ENCODE measurements at regions not wholly inside any gene's neighbourhood (a gene's known extent, or its start where the extent isn't known, plus 50 kb on each side); places are given as distances from the start of the nearest gene placed in this dataset.
A peak's percentile ranks its signal among the peaks of the same experiment; 100 is the strongest.

DNA sequence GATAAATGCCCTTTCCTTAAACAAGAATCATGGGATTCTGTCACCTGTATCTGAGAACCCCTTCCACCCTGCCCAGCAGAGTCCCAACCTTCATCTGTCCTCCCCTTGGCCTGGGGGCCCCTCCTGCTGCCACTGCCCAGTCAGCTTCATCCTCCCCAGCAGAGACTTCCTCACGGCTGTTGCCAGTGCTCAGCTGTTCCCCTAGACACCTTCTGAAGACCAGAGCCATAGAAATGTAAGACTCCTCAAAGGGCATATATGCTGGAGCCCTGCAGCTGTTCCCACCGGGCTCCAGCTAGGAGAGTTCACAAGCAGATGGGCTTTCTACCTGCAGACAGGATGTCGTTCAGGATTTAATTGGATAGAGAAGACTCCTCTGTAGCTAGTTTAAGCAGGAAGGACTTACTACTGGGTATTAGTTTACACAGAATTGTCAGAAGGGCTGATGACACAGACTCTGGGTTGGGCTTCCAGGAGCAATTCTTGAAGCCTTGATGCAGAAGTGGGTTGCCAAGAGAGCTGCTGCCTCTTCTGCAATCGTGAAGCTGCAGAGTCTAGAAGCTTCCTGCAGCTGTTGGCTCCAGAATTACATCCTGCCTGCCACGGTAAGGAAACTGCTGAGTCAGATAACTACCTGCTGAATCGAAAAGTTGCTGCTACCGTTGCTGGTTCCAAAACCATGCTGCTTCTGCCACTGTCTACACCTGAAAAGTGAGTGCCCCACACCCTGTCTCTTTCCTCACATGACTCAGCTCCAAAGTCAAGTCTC lies 57.1 kb upstream of the MLN start:
- intact Hi-C loops (cut with micrococcal nuclease) = loop anchor here (2.0 to 5.0 kb wide), 3 partner anchors 20 to 74 kb away; partner anchors contain the start of gene LEMD2
- peaks cover 70% of the 10 kb centered on the region for H3K4me1 Mint-ChIP-seq (ENCODE audit: low read depth)
- peak; percentile 51 for DNase-seq (ENCODE audit: low spot score)
- peak overlapping the region; percentile 36 for H3K27ac Mint-ChIP-seq
- peaks cover 2% of the 10 kb centered on the region for H3K27me3 Mint-ChIP-seq (ENCODE audit: insufficient read depth)
- H3K4me3 Mint-ChIP-seq = peak overlapping the region; percentile 13
- peaks cover 15% of the 10 kb centered on the region for H3K9me3 Mint-ChIP-seq
- peaks cover 6% of the 10 kb centered on the region for H3K36me3 Mint-ChIP-seq (ENCODE audit: low read depth)

DNA sequence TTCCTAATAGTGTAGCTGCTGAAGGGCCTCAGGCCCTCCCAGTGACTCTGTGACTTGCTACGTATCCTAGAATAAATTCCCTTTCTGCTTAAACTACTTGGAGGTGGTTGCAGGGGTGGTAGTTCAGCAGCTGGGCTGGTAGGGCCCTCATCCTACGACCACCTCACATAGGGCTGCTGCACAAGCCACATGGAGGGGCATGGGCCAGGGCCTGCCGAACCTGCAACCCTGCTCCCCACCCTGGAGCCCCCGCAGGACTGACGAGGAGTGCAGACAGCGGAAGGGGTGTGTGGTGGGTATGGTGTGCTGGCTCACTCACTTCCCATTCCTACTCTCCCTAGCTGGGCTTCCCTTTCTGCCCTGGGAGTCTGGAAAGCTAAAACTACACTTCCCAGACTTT lies 56.2 kb upstream of the MLN start:
- Mint-ChIP-seq H3K4me1 (ENCODE audit: low read depth) (peaks cover 75% of the 10 kb centered on the region), H3K9me3 (peaks cover 7% of the 10 kb centered on the region), H3K4me3 (no peak overlapping the region), H3K27me3 (ENCODE audit: insufficient read depth) (peaks cover 2% of the 10 kb centered on the region), H3K27ac (no peak overlapping the region), H3K36me3 (ENCODE audit: low read depth) (peaks cover 5% of the 10 kb centered on the region)
- intact Hi-C loops (cut with micrococcal nuclease) = loop anchor here (2.0 to 5.0 kb wide), 3 partner anchors 19 to 73 kb away; partner anchors contain the start of gene LEMD2
- no peak for DNase-seq (ENCODE audit: low spot score)

DNA sequence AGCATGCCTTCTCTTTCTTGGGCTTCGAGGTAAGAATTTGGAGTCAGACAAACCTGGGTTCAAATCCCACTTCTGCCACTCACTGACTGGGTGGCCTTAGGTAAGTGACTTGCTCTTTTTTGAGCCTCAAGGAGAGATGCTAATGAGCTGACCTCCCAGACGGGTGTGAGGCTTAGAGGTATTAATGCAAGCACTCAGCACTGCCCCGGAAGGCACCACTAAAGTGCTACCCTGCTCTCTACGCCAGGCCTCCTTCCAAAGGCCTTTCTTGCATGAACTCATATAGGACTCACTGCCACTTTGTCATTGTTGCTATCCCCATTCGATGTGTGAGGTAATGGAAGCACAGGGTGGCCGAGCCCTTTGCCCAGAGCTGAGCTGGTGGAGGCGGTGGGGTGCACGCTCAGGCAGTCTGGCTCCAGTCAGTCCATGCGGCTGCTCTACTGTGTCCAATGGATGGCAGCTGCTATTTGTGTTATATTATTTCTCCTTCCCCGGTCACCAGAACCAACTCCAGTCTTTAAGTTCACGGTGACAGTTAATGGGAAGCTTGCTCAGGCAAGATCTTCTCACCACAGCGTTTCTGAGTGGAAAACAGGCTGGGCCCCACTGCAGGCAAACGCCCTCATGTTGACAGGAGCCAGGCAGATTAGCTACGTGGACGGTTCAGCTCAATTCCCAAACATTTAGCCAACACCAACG lies 55.2 kb upstream of the MLN start:
- H3K4me1 Mint-ChIP-seq (ENCODE audit: low read depth) = peaks cover 68% of the 10 kb centered on the region
- intact Hi-C loops (cut with micrococcal nuclease) = no loop called here
- H3K36me3 Mint-ChIP-seq (ENCODE audit: low read depth) = peaks cover 1% of the 10 kb centered on the region

DNA sequence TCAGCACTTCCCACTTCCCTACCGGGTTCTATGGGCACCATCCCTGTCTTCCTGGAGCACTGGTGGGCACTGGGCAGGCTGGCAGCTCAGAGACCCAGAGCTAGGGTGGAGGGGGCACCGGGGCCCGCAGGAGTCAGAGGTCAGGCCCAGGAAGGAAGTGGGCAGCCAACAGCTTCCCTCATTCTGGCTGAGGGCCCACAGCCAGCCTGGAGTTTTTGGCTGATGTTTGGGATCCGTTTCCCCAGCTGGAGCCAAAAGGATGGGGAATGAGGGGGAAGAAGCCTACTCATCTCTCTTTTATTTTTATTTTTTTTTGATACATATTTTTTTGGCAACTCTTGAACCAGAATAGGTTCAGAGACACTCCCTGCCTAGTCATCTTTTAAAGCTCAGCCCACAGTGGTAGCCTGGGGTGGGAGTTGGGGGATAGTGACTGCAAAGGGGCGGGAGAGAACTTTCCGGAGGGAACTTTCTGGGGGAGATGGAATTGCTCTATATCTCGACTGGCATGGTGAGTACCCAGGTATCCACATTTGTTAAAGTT lies 54.2 kb upstream of the MLN start:
- Mint-ChIP-seq H3K4me3 (no peak overlapping the region), H3K27me3 (ENCODE audit: insufficient read depth) (peaks cover 7% of the 10 kb centered on the region), H3K36me3 (ENCODE audit: low read depth) (no peaks in the 10 kb centered on the region), H3K9me3 (no peaks in the 10 kb centered on the region), H3K27ac (no peak overlapping the region), H3K4me1 (ENCODE audit: low read depth) (peaks cover 59% of the 10 kb centered on the region)
- intact Hi-C loops (cut with micrococcal nuclease) = no loop called here
- DNase-seq (ENCODE audit: low spot score) = no peak

More for the DNA sequence above, 55.2 kb upstream of the MLN start:
- no peak overlapping the region for H3K4me3 Mint-ChIP-seq
- no peak for DNase-seq (ENCODE audit: low spot score)
- no peak overlapping the region for H3K27ac Mint-ChIP-seq
- peaks cover 8% of the 10 kb centered on the region for H3K27me3 Mint-ChIP-seq (ENCODE audit: insufficient read depth)
- H3K9me3 Mint-ChIP-seq = peaks cover 2% of the 10 kb centered on the region

DNA sequence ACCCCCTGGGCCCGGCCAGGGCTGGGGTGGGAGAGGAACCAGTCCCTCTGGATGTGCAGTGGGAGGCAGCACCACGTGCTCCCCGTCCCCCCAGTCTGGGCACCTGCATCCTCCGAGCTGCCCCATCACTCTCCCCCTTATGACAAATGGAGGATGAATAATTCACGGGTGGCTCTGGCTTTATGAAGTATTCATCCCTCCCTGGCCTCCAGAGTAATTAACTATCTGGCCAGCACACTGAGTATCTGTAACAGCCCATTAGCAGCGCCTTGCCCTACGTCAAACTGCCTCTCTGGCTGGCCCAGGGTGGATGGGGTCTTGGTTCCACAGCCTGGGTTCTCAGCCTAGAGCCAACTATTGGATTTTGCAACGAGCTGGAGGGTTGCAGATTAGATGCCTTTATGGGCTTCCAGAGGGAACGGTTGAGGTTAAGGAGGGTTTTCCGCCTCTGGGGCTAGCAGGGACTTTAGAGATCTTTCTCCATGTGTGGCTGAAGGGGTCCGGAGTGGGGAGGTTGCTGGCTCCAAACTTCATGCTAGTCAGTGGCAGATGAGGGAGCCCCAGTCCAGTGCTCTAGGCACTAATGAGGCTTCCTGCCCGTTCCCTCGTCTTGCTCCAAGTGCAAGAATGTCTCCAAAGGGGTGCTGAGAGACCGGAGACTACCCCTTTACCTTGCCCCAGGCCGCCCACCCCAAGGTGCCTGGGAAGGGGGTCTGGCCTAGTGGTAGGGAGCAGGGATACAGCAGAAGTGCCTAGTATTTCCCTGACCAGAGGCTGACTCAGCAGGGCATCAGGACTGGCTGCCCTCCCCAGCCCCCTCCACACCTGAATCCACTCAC lies 53.5 kb upstream of the MLN start:
- no peaks in the 10 kb centered on the region for H3K36me3 Mint-ChIP-seq (ENCODE audit: low read depth)
- peak overlapping the region; percentile 23 for H3K27ac Mint-ChIP-seq
- peaks cover 55% of the 10 kb centered on the region for H3K4me1 Mint-ChIP-seq (ENCODE audit: low read depth)
- intact Hi-C loops (cut with micrococcal nuclease) = no loop called here
- peaks cover 7% of the 10 kb centered on the region for H3K27me3 Mint-ChIP-seq (ENCODE audit: insufficient read depth)
- H3K4me3 Mint-ChIP-seq = peak overlapping the region; percentile 56
- H3K9me3 Mint-ChIP-seq = no peaks in the 10 kb centered on the region
- DNase-seq (ENCODE audit: low spot score) = no peak

DNA sequence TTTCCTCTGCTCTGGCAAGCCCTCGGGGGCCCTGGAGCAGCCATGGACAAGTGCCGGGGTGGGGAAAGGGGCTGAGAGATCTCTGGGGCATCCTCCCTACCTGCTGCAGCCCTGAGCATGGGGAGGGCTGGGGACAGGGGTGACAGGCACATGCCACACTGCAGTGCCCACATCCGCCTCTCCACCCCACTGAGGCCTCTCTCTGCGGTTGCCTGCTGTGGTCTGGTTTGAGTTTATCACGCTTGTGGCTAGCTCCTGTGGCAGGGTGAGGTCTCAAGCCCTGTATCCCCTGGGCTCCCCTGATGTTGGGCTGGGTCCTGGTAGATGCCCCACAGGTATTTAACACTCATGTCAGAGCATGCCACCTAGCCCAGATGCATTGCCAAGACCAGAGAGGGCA lies 52.9 kb upstream of the MLN start:
- peak overlapping the region; percentile 7 for H3K4me3 Mint-ChIP-seq
- peaks cover 49% of the 10 kb centered on the region for H3K4me1 Mint-ChIP-seq (ENCODE audit: low read depth)

DNA sequence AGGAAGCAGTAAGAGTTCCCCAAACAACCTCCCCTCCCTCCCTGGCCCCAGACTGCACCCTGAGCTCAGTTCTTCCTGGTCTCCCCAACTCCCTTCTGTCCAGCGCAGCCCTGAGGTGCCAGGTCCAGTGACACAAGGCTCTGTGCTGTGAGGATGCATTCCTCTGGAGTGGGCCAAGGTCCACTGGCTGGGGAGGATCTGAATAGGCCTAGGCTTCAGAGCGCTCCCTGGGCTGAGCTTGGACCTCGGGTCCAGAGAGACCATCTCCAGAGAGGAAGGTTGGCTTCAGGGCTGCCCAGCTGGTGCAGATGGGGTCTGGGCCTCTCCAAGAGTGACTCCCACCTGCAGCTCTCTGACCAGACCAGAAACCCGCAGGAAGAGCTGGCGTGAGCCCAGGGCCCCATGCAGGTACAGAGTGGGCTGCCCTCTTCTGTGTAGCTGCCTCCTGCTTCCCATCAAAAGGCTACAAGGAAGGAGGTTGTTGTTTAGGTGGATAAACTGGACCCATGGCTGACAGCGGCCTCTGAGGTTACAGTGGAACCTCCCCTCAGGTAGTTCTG lies 52.3 kb upstream of the MLN start:
- no peak overlapping the region for H3K27ac Mint-ChIP-seq
- H3K27me3 Mint-ChIP-seq (ENCODE audit: insufficient read depth) = peaks cover 7% of the 10 kb centered on the region
- no peaks in the 10 kb centered on the region for H3K36me3 Mint-ChIP-seq (ENCODE audit: low read depth)
- intact Hi-C loops (cut with micrococcal nuclease) = no loop called here
- no peaks in the 10 kb centered on the region for H3K9me3 Mint-ChIP-seq
- no peak overlapping the region for H3K4me3 Mint-ChIP-seq
- peaks cover 43% of the 10 kb centered on the region for H3K4me1 Mint-ChIP-seq (ENCODE audit: low read depth)
- DNase-seq (ENCODE audit: low spot score) = no peak

More for the DNA sequence above, 52.9 kb upstream of the MLN start:
- intact Hi-C loops (cut with micrococcal nuclease) = no loop called here
- Mint-ChIP-seq H3K27me3 (ENCODE audit: insufficient read depth) (peaks cover 7% of the 10 kb centered on the region), H3K9me3 (no peaks in the 10 kb centered on the region), H3K36me3 (ENCODE audit: low read depth) (no peaks in the 10 kb centered on the region), H3K27ac (no peak overlapping the region)
- peak; percentile 71 for DNase-seq (ENCODE audit: low spot score)

DNA sequence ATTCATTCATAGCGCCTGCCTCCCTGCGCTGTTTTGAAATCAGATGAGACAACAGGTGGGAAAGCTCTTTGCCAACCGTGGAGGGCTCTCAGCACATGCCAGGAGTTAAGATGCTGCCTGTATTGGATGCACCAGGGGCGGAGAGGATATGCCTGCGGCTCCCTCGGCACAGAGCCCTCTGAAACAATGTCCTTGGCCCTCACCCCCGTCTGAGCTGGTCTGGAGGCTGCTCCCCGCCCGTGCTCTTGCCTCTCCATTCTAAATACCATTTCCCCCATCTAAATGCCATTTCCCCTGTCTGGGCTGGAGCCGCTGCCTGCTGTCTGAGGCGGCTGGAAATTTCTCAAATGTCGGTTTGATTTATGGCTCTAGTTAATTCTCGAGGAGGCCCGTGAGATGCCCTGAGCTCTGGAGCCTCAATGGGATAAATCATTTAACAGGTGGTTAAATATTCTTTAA lies 50.8 kb upstream of the MLN start:
- DNase-seq (ENCODE audit: low spot score) = no peak
- intact Hi-C loops (cut with micrococcal nuclease) = no loop called here
- H3K9me3 Mint-ChIP-seq = no peaks in the 10 kb centered on the region
- peaks cover 30% of the 10 kb centered on the region for H3K4me1 Mint-ChIP-seq (ENCODE audit: low read depth)
- no peak overlapping the region for H3K27ac Mint-ChIP-seq
- H3K4me3 Mint-ChIP-seq = no peak overlapping the region
- no peaks in the 10 kb centered on the region for H3K36me3 Mint-ChIP-seq (ENCODE audit: low read depth)
- peaks cover 9% of the 10 kb centered on the region for H3K27me3 Mint-ChIP-seq (ENCODE audit: insufficient read depth)

DNA sequence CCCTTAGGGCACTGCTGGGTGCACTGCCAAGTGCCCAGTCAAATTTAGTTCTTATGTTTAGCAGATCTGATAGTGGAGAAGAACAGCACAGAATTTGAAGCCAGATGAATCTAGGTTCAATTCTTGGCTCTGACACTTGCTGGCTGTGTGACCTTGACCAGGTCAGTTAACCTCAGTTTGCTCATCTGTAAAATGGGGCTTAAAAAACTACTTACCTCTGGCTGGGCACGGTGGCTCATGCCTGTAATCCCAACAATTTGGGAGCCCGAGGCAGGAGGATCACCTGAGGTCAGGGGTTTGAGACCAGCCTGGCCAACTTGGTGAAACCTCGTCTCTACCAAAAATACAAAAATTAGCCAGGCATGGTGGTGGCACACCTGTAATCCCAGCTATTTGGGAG lies 49.9 kb upstream of the MLN start:
- DNase-seq (ENCODE audit: low spot score) = no peak

More for the DNA sequence above, 49.9 kb upstream of the MLN start:
- Mint-ChIP-seq H3K4me1 (ENCODE audit: low read depth) (peaks cover 30% of the 10 kb centered on the region), H3K36me3 (ENCODE audit: low read depth) (no peaks in the 10 kb centered on the region), H3K4me3 (no peak overlapping the region), H3K27ac (no peak overlapping the region), H3K9me3 (no peaks in the 10 kb centered on the region), H3K27me3 (ENCODE audit: insufficient read depth) (peaks cover 13% of the 10 kb centered on the region)
- intact Hi-C loops (cut with micrococcal nuclease) = no loop called here

All from activated T-helper 1 cell treated with anti-CD3 and anti-CD28 coated beads, Interleukin-12 subunit alpha, Interleukin-12 subunit beta, Interleukin-2, Interleukin-4 antibody, amounts not matched to agents 30 ng/mL and 10 ng/mL and 1 ng/mL, durations not matched to agents 14 hours and 24 hours and 36 hours (primary cell).